Stimulated activated CD4-positive, alpha-beta T cell treated with anti-CD3 and anti-CD28 coated beads, TNF-alpha, amount 100 ng/mL, for 24 hours (primary cell): ENCODE measurements at regions not wholly inside any gene's neighbourhood (a gene's known extent, or its start where the extent isn't known, plus 50 kb on each side); places are given as distances from the start of the nearest gene placed in this dataset.

ENCODE experiments used
- DNase-seq, 3 experiments: peaks; one replicate each; pipeline ENCODE4 v3.0.0-alpha.2; 2020; ENCODE audit warnings: low read depth in 3 of 3

GRCh38 chr3:187822402-187822801, 77.1 kb upstream of the BCL6 start:
- no peak for DNase-seq

GRCh38 chr3:187823746-187824145, 78.5 kb upstream of the BCL6 start:
- DNase-seq: no peak

GRCh38 chr3:187827723-187828122, 82.5 kb upstream of the BCL6 start:
- DNase-seq: no peak

GRCh38 chr3:187828579-187829452, 83.5 kb upstream of the BCL6 start:
- DNase-seq: no peak

- no peak for DNase-seq
Observed at GRCh38 chr3:187830181-187830580, 84.9 kb upstream of the BCL6 start.

- DNase-seq: no peak
Observed at GRCh38 chr3:187831125-187832051, 86.1 kb upstream of the BCL6 start.

- DNase-seq: no peak
Observed at GRCh38 chr3:187832202-187832601, 86.9 kb upstream of the BCL6 start.

- no peak for DNase-seq
Observed at GRCh38 chr3:187833375-187833774, 88.1 kb upstream of the BCL6 start.

- peak in 1 of 3 experiments; percentile 51 for DNase-seq
Observed at GRCh38 chr3:187833799-187834578, 88.7 kb upstream of the BCL6 start.

GRCh38 chr3:187836823-187837770, 91.8 kb upstream of the BCL6 start:
- no peak for DNase-seq

GRCh38 chr3:187838016-187838540, 92.8 kb upstream of the BCL6 start:
- no peak for DNase-seq

GRCh38 chr3:187839422-187839821, 94.2 kb upstream of the BCL6 start:
- no peak for DNase-seq

GRCh38 chr3:187840856-187841255, 95.6 kb upstream of the BCL6 start:
- DNase-seq: no peak

GRCh38 chr3:187841560-187841959, 96.3 kb upstream of the BCL6 start:
- DNase-seq: no peak

- DNase-seq: no peak
Observed at GRCh38 chr3:187843654-187844053, 98.4 kb upstream of the BCL6 start.

- no peak for DNase-seq
Observed at GRCh38 chr3:187844708-187845107, 99.4 kb upstream of the BCL6 start.

- DNase-seq: no peak
Observed at GRCh38 chr3:187845826-187846225, 100.6 kb upstream of the BCL6 start.

- DNase-seq: no peak
Observed at GRCh38 chr3:187848401-187848800, 103.1 kb upstream of the BCL6 start.

GRCh38 chr3:187849016-187849654, 103.9 kb upstream of the BCL6 start:
- DNase-seq: no peak
